HG02623 (cell line): ENCODE measurements at regions not wholly inside any gene's neighbourhood (a gene's known extent, or its start where the extent isn't known, plus 50 kb on each side); places are given as distances from the start of the nearest gene placed in this dataset.
"Not testable (repeated sequence)": the region's sequence is repeated elsewhere in the genome, so short reads cannot be mapped to it uniquely, and the experiment has no call there.

Source experiments
- ATAC-seq: cut with Tn5 transposase; IDR thresholded peaks from one replicate; pipeline ENCODE4 v1.9.1; 2021; ENCODE audit warnings: moderate library complexity; ENCODE audit not compliant: unreplicated experiment

DNA sequence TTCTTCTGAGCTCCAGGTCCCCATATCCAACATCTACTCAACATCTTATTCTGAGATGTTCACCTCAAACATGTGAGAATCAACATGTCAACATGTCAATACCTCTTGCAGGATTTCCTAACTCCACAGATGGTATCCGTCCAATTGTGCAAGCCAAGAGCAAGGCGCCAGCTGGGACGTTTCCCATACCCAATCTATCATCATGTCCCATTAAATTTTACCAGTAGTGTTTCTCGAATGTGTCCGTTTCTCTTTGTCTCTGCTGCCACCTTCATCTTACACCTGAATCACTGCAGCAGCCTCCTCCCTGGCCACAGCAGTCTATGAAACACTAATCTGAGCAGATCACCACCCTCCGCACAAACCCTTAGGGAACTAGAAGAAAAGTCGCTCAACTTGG lies 78.0 kb upstream of the RPS6KA2 start:
- ATAC-seq = no peak

DNA sequence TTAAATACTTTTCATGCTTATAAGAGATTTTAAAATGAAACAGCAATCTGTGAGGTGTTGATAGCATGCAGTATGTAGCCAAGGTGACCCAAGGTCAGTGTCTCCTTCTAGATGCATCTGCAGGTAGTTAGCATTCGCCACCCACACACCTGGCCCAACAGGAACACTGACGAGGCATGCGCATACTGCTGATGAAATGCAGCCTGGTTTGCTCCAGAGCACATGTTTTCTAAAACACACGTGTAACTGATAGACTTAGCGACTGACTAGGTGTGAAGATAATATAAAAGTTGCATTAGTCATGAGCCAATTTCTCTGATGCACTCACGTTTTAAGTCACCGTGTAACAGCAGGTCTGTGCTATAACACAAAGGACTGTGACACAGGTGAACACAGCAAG lies 77.1 kb upstream of the RPS6KA2 start:
- no peak for ATAC-seq

DNA sequence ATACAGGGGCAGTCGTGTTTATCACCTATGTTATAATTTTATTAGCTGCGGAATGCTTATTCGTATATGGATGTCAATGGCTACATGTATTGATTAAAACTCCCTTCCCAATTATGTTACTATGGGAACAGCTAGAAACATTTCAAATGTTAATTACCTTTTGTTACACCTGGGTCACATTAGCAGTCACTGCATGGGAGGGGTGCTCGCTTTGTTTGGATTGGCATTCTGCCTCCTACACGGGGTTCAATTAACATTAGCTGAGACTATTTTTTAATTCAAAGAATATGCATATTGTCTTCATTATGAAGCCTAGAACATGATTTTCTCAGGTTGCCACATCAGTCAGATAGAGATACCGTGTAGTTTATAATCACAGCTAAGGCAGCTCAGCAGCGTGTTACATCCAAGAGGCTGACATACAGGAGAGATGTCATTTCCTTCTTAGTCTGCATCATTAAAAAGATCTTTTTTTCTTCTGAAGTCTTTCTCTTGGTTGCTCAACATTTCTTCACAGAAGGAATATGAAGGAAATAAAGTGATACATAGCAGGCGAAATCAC lies 76.2 kb upstream of the RPS6KA2 start:
- no peak for ATAC-seq

DNA sequence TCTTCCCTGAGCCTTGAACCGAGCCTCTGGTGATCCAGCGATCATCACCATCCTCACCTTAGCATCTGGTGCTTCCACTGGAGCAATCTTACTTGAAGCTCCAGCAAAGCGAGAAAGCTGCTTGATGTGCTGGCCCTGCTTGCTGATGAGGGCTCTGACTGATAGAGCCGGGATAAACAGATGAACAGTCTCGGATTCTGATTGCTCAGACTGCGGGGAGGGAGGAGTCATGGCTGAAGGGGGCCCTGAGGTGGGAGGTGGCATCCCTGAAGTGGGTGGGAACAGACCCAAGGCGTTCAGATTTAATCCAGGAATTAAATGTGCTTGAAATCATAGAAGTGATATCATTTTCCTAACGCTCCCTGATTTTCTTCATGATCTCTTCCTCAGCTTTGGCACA lies 74.4 kb upstream of the RPS6KA2 start:
- not testable (repeated sequence) for ATAC-seq

DNA sequence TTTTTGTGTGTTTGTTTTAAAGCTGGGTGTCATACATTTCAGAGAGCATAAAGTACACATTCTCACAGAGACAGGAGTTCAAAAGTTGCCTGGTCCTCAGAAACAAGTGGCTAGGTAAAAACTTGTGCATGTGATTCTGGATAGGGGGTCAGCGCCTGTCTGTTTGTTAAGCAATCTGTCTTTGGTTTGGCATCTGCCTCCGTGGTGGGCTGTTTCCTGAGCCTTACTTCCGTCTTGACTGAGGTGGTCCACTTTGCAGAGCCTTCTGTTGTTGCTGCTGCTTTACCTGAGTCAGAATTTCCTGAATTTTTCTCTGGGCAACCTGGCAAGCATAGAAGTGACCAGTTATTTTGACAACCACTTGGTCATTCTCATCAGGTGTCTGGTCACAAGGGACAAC lies 73.8 kb upstream of the RPS6KA2 start:
- not testable (repeated sequence) for ATAC-seq

DNA sequence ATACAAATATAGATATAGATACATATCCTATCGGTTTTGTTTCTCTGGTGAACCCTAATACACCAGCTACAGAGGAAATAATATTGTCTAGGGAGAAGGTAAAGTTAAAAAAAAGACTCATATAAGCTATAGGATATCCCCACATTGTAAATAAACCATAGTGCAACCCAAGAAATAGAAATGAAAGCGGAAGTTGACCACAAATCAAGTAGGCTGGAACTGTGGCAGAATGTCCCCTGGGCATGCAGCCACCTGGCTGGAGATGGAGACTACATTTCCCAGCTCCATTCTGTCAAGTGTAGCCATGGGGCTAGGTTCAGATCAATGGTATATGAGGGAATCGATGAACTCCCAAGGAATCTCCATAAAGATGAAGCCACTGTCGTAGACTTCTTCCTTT lies 70.1 kb upstream of the RPS6KA2 start:
- ATAC-seq = peak; percentile 40

DNA sequence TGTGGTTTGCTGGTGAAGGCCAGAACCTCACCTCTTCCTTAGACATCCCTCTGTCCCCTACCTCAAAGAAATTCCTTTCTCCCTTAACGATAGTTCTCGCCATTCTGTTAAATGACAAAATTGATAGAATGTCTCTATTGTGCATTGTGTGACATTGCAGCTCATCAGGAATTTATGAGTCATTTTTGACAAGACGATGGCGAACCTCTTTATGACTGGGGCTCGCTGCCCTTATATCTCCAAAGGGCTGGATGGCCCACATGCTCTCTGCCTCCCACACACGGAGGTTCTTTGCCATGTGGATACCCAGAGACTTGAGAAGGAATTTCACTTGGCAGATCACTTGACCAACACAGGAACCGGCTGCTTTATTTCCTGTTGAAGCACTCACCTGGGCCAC lies 66.8 kb upstream of the RPS6KA2 start:
- no peak for ATAC-seq

DNA sequence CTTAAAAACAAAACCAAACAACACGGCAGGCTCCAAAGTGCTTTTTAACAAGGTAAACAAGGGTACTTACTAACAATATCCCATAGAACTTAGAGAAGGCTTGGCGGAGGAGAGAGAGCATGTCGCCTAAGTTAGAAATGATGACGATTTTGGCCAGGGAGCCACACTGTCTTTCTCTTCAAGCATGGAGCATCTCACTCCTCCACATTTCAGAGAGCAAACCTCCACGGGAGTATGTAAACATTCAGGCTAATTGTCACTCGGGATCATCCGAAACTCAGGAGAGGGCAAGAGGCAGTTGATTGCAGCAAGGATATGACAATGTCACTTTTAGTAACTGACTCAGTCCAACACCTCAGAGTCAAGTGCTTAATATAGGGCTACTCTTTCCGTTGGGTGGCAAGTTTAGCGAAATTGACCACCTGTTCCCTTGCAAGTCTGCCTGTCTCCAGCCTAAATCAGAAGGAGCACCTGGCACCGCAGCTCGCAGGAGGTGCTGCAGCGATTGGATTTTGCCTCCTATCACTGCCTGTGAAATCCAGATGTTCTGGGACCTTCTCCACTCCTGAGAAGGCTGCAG lies 65.8 kb upstream of the RPS6KA2 start:
- ATAC-seq = no peak

DNA sequence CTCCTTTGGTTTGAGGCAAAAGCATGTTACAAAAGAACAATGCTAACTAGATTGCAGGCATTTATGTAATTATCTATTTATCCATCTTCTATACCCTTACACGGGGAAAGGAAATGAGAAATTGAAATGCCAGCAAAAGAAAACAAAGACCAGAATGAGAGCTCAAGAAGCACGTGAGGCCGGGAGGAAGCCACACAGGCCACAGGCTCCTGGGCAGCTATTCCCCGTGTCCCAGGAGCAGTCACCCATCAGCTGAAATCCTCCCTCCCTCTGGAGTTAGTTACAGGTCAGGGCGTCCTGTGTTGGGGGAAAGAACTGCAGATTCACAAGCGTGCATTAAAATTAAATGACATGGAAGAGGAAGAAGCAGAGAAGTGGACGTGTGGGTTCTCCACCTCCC lies 64.7 kb upstream of the RPS6KA2 start:
- ATAC-seq = no peak

DNA sequence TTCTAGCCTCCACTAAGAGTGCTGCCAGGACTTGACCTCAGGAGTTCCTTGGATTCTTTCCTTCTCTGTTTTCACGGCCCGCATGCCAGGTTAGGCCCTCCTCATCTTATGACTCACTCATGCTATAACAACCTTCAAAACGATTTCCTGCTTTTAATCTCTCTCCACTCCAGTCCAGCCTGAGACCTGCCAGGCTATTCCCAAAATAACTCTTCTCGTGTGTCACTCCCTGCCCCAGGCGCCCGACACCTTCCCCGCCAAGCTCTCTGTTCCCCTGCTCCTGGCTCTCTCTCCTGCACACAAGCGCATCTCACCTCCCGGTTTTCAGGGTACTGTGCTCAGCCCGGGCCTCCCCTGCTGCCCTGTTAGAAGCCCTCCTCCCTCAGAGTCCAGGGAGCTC lies 64.1 kb upstream of the RPS6KA2 start:
- no peak for ATAC-seq

DNA sequence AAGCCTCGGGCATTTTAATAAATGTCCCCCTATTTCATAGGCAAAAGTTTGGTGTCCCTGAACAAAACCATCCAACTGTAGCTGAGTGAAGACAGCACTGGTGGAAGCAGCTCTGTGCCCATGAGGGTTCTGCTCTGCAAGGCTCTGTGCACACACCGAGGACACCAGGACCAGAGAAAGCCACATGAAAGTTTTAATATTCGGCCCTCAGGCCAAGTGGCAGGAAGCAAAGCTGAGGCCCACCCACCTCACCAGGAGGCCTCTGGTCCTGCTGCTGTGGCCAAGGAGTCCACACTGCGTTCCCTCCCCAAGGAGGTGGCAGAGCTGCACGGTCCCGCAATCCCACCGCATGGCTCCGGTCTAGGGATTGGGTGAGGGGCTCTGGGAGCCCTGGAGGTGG lies 62.6 kb upstream of the RPS6KA2 start:
- ATAC-seq = no peak

DNA sequence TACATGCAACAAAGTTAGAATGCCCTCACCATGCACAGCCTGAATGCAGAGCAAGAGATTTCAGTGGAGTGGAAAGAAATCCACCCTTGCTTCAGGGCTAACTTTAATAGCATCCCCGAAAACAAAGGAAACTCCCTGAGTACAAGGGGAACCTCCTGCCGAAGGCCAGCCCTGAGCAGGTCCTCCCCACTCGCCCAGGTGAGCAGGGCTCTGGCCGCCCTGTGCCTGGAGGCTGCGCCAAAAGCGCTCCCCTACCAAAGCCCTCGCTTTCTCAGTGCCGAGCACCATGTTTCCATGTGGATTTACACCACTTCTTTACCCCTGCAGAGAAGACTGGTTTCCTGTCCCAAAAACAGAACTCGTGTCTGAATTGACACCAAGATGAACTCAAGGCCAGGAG lies 61.9 kb upstream of the RPS6KA2 start:
- no peak for ATAC-seq

DNA sequence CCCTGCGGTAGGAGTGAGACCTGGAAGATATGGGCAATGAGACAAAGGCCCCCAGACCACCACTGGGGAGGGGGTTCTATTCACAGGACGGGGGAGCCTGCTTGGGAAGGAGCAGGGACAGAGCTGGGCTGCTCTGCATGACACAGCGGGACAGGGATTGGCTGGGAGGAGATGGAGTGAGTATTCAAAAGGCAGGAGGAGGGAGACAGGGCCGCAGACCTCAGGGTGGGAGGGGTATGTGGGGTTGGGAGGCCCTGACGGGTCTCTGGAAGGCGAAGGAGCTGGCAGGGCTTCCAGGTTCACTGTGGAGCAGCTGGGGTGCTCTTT lies 60.8 kb upstream of the RPS6KA2 start:
- ATAC-seq = no peak

DNA sequence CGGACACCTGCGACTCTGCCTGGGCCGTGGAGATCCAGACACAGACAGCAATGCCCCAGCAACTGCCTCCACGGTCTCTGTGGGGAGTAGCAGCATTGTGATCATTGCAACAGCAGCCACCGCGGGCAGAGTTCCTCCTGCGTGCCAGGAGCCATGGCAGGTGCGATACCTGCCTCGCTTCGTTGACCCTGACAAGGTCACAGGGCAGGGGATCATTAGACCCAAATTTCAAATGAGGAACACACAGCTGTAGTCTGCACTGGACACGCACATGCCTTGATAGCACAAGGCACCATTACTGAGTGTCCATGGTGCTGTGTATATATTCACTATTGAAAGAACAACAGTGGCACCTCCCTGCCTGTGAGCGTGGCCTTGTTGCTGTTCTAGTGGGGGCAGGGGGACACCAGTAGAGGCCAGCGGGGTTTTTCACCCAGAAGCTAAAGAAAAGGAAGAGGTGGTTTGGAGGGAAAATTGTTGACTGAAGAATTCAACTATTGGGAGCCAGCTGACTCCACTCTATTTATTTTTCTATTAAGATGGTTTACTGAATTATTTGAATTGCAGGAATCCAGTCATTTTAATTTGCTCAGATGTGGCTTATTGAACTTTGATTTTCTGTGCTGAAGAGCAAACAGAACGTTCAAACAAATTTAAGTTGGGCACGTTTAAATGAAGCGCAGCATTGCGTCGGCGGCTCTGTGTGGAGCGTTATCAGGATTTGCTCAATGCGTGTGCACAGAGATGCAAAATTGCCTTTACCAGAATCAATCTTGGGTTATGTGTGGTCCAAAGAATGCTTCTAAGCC lies 60.2 kb upstream of the RPS6KA2 start:
- ATAC-seq = no peak

DNA sequence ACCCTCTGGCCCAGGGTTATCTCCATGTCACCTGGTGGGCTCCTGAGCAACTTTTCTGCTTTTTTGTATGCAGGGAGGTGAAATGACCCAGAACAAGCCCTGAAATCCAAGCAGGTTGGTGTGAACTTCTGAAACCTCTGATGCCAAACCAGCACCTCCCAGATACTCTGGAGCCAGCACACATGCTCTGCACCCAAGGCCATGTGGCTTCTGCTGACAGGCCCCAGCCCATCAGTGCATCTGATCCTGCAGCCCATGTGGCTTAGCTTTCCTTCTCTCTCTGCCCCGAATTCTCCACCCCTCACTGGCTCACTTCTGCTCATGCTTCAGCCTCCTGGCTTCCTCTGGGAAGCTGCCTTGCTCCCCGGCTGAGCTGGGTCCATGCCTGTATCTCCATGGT lies 59.3 kb upstream of the RPS6KA2 start:
- ATAC-seq = no peak

DNA sequence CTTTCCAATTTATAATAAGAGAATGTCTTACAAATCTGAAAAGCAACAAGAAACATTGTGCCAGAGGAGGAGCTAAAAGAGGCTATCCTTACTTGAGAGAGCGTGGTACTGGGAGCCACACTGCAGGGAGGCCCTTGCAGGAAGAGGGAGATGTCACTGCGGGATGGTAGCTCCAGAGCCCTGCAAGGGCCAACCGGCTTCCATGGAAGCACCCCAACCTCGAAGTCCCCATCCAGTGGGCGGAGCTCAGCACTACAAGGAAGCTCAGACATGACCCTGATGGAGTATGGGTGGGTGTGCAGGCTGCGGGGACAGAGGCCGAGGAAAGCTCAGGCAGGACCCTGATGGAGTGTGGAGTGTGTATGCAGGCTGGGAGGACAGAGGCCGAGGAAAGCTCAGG lies 57.8 kb upstream of the RPS6KA2 start:
- ATAC-seq = no peak

DNA sequence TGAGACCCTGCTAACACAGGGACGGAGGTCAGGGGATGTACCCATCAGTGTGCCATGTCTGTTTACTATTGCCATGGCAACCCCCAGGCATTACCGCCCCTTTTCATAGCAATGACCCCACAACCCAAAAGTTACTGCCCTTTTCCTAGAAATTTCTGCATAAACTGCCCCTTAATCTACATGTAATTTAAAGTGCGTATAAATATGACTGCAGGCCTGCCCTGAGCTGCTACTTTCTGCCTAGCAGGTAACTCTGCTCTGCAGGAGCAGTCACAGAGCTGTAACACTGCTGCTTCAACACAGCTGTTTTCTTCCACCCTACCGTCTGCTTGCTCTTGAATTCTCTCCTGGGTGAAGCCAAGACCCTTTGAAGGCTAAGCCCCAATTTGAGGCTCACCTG lies 57.1 kb upstream of the RPS6KA2 start:
- ATAC-seq = no peak

DNA sequence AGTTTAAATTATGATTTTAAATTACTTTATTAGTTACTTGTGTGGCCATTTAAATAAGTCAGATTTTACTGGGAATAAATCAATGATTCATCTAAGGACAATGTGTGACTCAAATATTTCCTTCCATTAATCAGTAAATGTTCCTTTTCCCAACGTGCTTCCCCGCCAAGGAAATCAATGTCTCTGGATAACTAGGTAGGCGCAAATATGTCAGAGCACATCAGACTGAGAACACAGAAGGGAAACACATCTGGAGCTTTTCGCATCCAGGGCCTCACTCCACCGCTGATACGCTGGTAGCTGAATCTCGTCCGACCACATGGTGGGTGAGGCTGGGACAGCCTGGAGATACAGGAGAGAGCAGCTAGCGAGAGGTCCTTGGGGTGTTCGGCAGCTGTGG lies 56.4 kb upstream of the RPS6KA2 start:
- no peak for ATAC-seq

DNA sequence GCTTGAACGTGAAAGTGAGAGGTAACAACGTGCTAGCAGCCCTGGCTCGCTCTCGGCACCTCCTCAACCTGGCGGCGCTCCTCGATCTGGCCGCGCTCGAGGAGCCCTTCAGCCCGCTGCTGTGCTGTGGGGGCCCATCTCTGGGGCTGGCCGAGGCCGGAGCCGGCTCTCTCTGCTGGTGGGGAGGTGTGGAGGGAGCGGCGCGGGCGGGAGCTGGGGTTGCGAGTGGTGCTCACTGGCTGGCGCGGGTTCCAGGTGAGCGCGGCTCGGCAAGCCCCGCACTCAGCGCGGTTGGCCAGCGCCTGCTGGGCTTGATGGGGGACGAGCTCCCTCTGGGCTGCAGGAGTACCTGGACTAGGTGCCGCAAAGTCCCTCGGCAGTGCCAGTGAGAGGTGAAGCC lies 52.5 kb upstream of the RPS6KA2 start:
- ATAC-seq = no peak

DNA sequence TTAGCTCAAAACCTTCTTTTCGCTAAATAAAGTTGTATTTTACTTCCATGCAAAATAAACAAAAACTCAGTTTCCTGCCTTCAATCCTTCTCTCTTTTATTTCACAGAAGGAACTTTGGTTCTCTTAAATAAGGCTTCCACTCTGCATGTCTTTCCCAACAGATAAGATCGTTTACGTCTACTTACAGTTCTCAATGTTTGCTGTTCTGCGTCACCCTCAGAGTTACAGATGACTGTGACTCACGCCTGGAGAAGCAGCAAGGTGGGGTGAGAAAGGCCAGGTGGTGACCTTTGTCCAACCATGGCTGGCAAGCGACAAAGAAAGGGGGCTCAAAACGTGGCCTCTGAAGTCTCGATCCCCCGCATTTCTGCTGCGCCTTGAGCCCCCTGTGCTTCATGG lies 51.4 kb upstream of the RPS6KA2 start:
- no peak for ATAC-seq

DNA sequence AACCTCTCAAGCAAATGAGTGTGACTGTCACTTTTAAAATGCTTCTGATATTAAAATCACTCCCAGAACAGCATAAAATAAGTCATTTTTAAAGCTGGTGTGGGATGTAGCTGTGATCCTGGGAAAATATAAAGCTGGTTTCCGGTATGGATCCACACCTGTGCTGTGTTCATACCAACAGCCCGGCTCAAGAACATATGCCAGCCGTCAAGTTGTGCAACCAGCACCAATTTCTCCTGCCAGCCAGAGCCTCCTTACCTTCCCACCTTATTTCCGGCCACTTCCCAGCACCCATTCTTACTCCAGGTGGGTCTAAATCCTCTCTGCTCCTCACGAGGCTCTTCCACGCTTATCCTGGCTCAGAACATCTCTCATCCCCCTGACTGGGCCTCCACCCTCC lies 50.9 kb upstream of the RPS6KA2 start:
- ATAC-seq = no peak
